HT-29 (cell line): ENCODE measurements at regions not wholly inside any gene's neighbourhood (a gene's known extent, or its start where the extent isn't known, plus 50 kb on each side); places are given as distances from the start of the nearest gene placed in this dataset.
"Not testable (repeated sequence)": the region's sequence is repeated elsewhere in the genome, so short reads cannot be mapped to it uniquely, and the experiment has no call there.

Experiments used
- DNase-seq: peaks from one replicate; pipeline ENCODE4 v3.0.0-alpha.2; 2015; ENCODE audit warnings: low spot score

- no peak for DNase-seq
Observed at GRCh38 chr4:138446456-138446855, 204.3 kb upstream of the SLC7A11 start.

GRCh38 chr4:138445098-138445497 lies 202.9 kb upstream of the SLC7A11 start:
- no peak for DNase-seq

- DNase-seq: no peak
Observed at GRCh38 chr4:138444260-138444659, 202.1 kb upstream of the SLC7A11 start.

- no peak for DNase-seq
Observed at GRCh38 chr4:138439143-138439581, 197.0 kb upstream of the SLC7A11 start.

GRCh38 chr4:138438608-138439007 lies 196.5 kb upstream of the SLC7A11 start:
- DNase-seq: no peak

DNA sequence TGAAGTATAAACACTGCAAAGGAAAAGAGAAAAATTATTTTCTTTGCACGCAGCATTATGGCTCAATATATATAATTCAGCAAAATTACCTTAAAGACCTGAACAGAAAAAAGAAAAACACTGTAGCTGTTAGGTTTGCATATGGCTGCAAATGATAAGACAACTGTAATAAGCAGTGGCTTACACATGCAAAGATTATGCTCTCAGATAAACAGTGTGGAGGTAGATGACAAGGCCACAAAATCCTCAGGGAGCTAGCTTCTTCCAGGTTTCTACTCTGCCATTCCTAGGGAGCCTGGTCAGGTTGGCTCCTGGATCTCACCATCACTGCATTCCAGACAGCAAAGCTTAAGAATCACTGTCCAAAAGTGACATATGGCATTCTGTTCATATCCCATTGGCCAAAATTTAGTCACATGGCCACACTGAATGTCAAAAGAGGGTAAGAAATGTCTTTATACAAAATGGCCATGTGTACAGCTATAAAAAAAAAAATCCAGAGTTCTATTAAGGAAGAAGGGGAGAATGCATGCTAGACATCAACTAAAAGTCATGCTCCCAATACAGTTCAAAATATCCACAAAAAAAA lies 195.2 kb upstream of the SLC7A11 start:
- DNase-seq: no peak

DNA sequence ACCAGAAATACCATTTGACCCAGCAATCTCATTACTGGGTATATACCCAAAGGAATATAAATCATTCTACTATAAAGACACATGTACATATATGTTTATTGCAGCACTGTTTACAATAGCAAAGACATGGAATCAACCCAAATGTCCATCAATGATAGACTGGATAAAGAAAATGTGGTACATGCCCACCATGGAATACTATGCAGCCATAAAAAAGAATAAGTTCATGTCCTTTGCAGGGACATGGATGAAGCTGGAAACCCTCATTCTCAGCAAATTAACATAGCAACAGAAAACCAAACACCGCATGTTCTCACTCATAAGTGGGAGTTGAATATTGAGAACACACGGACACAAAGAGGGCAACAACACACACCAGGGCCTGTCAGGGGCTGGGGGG lies 193.6 kb upstream of the SLC7A11 start:
- DNase-seq: not testable (repeated sequence)

GRCh38 chr4:138435046-138435445 lies 192.9 kb upstream of the SLC7A11 start:
- not testable (repeated sequence) for DNase-seq

DNA sequence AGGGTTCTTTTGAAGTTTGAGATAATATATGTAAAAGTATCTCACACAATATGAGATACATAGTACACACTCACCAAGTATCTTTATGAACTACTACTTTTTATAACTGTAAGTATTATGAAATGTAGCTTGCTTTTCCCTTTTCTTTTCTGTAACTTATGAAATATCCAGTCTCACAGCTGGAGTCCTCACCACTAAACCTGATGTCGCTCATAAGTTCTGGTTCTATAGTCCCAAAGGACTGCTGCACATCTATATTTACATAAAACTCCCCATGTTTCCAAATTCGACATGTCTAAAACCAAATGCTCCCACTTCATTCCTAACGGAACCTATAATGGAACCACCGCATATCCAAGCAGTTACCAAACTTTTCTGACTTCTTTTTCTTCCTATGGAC lies 186.5 kb upstream of the SLC7A11 start:
- DNase-seq: no peak

DNA sequence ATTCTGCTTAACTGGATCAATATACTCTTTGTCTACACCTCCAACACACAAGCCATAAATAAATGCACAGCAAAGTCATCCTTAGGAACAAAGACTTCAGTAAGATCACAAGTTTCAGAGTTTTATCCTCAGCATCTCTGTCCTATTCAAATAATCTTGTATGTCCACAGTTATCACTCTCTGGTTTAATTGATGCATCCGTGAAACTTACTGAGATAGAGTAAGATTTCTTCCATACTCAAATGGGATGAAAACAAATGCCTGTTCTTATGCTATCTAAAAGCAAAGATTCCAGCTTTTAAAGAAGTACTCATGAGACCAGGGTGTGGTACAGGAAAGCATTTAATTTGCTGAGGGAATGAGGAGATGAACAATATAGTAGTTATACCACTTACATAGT lies 184.6 kb upstream of the SLC7A11 start:
- DNase-seq: no peak

DNA sequence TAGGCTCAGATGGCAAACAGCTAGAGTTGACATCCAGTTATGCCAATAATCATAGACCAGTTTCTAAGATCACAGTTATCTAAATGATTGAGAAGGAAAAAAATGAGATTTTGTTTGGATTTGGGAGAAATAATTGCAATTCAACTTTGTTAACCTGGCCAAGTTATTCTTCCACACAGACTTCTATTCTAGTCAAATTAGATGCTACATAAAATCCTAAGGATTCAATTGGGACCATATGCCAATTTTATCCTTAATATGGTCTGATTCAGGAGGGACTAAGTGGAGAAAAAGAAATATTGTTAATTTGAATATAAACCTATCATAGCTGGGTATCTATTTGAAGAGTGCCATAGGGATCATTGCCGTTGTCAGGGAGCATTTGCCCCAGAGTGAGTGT lies 178.3 kb upstream of the SLC7A11 start:
- DNase-seq: no peak

- DNase-seq: no peak
Observed at GRCh38 chr4:138414202-138414601, 172.1 kb upstream of the SLC7A11 start.

GRCh38 chr4:138413273-138413672 lies 171.1 kb upstream of the SLC7A11 start:
- DNase-seq: no peak

- DNase-seq: no peak
Observed at GRCh38 chr4:138412847-138413246, 170.7 kb upstream of the SLC7A11 start.

DNA sequence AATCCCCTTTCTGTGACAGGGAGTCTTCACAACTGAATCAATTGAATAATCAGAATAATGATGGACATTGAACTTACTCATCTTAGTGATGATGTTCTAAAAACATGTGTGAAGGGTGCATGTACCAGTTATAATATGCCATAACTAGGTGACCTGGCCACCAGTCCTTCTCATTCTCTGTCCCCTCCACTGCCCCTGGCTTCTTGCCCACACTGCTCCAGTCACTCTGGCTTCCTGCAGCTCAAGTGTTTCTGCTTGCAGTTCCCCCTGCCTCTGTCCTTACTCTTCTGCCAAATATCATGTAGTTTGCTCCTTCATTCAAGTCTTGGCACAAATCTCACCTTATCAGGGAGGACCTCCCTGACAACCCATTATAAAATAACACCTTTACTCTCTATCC lies 168.1 kb upstream of the SLC7A11 start:
- no peak for DNase-seq

- DNase-seq: no peak
Observed at GRCh38 chr4:138409670-138410069, 167.5 kb upstream of the SLC7A11 start.

GRCh38 chr4:138408758-138409157 lies 166.6 kb upstream of the SLC7A11 start:
- no peak for DNase-seq

- no peak for DNase-seq
Observed at GRCh38 chr4:138407329-138407728, 165.2 kb upstream of the SLC7A11 start.

GRCh38 chr4:138406876-138407275 lies 164.7 kb upstream of the SLC7A11 start:
- DNase-seq: no peak

DNA sequence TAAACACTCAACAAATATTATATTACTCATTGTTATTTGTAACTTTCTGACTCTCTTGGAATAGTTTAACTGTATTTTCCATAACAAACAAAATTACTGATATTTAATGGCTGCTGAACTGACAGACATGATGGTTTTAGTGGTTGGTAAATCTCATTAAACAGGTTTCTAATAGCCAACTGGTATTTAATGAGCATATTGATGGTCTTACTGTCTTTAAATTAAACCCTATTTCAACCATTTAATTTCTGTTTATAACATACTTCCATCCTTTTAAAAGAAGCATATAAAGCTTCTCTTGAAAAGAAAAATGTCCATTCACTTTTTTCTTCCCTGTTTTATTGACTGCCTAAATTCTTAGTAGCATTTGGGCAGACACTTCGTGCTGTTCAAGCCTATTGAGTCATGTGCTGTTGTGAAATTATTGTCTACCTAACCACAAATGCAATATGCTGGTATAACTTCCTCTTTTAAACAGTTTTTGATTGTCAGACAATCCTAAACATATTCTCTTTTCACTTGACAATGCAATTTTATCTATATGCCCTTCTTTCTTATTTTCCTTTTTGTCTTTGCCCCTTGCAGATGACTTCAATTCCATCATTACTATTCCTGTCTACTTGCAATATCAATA lies 163.9 kb upstream of the SLC7A11 start:
- DNase-seq: no peak

GRCh38 chr4:138405466-138405891 lies 163.3 kb upstream of the SLC7A11 start:
- DNase-seq: no peak

GRCh38 chr4:138404801-138405200 lies 162.7 kb upstream of the SLC7A11 start:
- DNase-seq: peak; percentile 25

DNA sequence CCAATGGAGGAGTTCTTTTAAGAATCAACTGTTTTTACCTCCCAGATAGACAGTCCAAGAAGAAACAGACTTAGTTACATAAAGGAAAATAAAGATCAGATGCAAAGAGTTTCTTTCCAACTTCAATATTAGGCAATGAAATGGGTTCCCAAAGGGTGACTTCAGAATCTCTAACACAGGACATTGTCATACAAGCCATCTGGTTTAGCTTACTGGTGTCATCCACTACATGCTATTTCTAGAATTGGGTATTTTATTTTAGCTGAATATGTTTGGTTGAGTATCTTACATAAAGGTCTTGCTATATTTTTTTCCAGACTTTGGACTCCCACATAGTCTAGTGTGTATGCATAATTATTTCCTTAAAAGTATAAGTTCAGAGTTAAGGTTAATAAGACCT lies 162.1 kb upstream of the SLC7A11 start:
- peak; percentile 4 for DNase-seq

- peak; percentile 43 for DNase-seq
Observed at GRCh38 chr4:138401334-138401733, 159.2 kb upstream of the SLC7A11 start.
